GM19438 (cell line): ENCODE measurements at regions not wholly inside any gene's neighbourhood (a gene's known extent, or its start where the extent isn't known, plus 50 kb on each side); places are given as distances from the start of the nearest gene placed in this dataset.
"Not testable (repeated sequence)": the region's sequence is repeated elsewhere in the genome, so short reads cannot be mapped to it uniquely, and the experiment has no call there.

ENCODE experiments used
- ATAC-seq: cut with Tn5 transposase; IDR thresholded peaks from one replicate; pipeline ENCODE4 v1.9.1; 2021; ENCODE audit warnings: low read depth; ENCODE audit not compliant: unreplicated experiment

- ATAC-seq, result no peak
These were observed 258.1 kb downstream of the PCNX1 start for GRCh38 chr14:71165121-71166031.

GRCh38 chr14:71166180-71166837, 259.1 kb downstream of the PCNX1 start:
- ATAC-seq, result no peak

GRCh38 chr14:71167325-71167950, 260.2 kb downstream of the PCNX1 start:
- not testable (repeated sequence) for ATAC-seq

- ATAC-seq, result not testable (repeated sequence)
These were observed 260.9 kb downstream of the PCNX1 start for GRCh38 chr14:71168161-71168560.

- ATAC-seq, result no peak
These were observed 261.5 kb downstream of the PCNX1 start for GRCh38 chr14:71168564-71169427.

- no peak for ATAC-seq
These were observed 262.6 kb downstream of the PCNX1 start for GRCh38 chr14:71169861-71170260.

GRCh38 chr14:71175491-71175890, 268.2 kb downstream of the PCNX1 start:
- no peak for ATAC-seq

GRCh38 chr14:71179066-71179465, 271.8 kb downstream of the PCNX1 start:
- no peak for ATAC-seq

GRCh38 chr14:71180397-71180796, 273.1 kb downstream of the PCNX1 start:
- no peak for ATAC-seq

GRCh38 chr14:71181215-71182003, 274.1 kb downstream of the PCNX1 start:
- no peak for ATAC-seq

GRCh38 chr14:71183876-71184689, 276.8 kb downstream of the PCNX1 start:
- no peak for ATAC-seq

GRCh38 chr14:71185637-71186036, 278.4 kb downstream of the PCNX1 start:
- no peak for ATAC-seq

- ATAC-seq, result no peak
These were observed 280.5 kb downstream of the PCNX1 start for GRCh38 chr14:71187633-71188356.

- ATAC-seq, result no peak
These were observed 283.6 kb downstream of the PCNX1 start for GRCh38 chr14:71190770-71191374.

- ATAC-seq, result no peak
These were observed 286.4 kb downstream of the PCNX1 start for GRCh38 chr14:71193663-71194062.

GRCh38 chr14:71194251-71194650, 287.0 kb downstream of the PCNX1 start:
- no peak for ATAC-seq

GRCh38 chr14:71196921-71197320, 289.7 kb downstream of the PCNX1 start:
- no peak for ATAC-seq

GRCh38 chr14:71198687-71199086, 291.4 kb downstream of the PCNX1 start:
- ATAC-seq, result no peak
